ENCODE measurements at regions not wholly inside any gene's neighbourhood (a gene's known extent, or its start where the extent isn't known, plus 50 kb on each side); places are given as distances from the start of the nearest gene placed in this dataset.

- peaks cover 0 to 2% (median 0%) of the 10 kb centered on the region in 3 donors for H3K27me3 Mint-ChIP-seq (ENCODE audit: low read depth in 3 of 3)
- peaks cover 0 to 3% (median 0%) of the 10 kb centered on the region in 3 donors for H3K36me3 Mint-ChIP-seq
- H3K4me3 Mint-ChIP-seq: no peak overlapping the region
- peaks cover 0 to 51% (median 5%) of the 10 kb centered on the region in 6 donors for H3K9me3 Mint-ChIP-seq
- no peaks in the 10 kb centered on the region for H3K4me1 Mint-ChIP-seq
- DNase-seq: no peak
- H3K27ac Mint-ChIP-seq: no peak overlapping the region
Observed at GRCh38 chr2:14735696-14736095, 103.2 kb downstream of the LRATD1 start.

- DNase-seq: no peak
- Mint-ChIP-seq H3K36me3 (peaks cover 0 to 3% (median 0%) of the 10 kb centered on the region in 3 donors), H3K9me3 (peaks cover 0 to 43% (median 5%) of the 10 kb centered on the region in 6 donors)
Observed at GRCh38 chr2:14737201-14737600, 104.7 kb downstream of the LRATD1 start.

GRCh38 chr2:14743861-14744260, 111.3 kb downstream of the LRATD1 start:
- Mint-ChIP-seq H3K4me1 (no peaks in the 10 kb centered on the region), H3K4me3 (no peak overlapping the region), H3K36me3 (no peaks in the 10 kb centered on the region), H3K27ac (no peak overlapping the region), H3K9me3 (peaks cover 0 to 25% (median 4%) of the 10 kb centered on the region in 6 donors), H3K27me3 (ENCODE audit: low read depth in 3 of 3) (no peaks in the 10 kb centered on the region)
- no peak for DNase-seq

More at GRCh38 chr2:14737201-14737600, 104.7 kb downstream of the LRATD1 start:
- Mint-ChIP-seq H3K4me3 (no peak overlapping the region), H3K27me3 (ENCODE audit: low read depth in 3 of 3) (peaks cover 0 to 2% (median 0%) of the 10 kb centered on the region in 3 donors), H3K4me1 (no peaks in the 10 kb centered on the region), H3K27ac (no peak overlapping the region)

- peaks cover 0 to 19% (median 2%) of the 10 kb centered on the region in 6 donors for H3K9me3 Mint-ChIP-seq
- no peak overlapping the region for H3K4me3 Mint-ChIP-seq
- peaks cover 0 to 1% (median 0%) of the 10 kb centered on the region in 3 donors for H3K27me3 Mint-ChIP-seq (ENCODE audit: low read depth in 3 of 3)
- no peak for DNase-seq
- no peak overlapping the region for H3K27ac Mint-ChIP-seq
- H3K4me1 Mint-ChIP-seq: no peaks in the 10 kb centered on the region
- H3K36me3 Mint-ChIP-seq: no peaks in the 10 kb centered on the region
Observed at GRCh38 chr2:14745288-14746076, 113.0 kb downstream of the LRATD1 start.

GRCh38 chr2:14746133-14746532, 113.6 kb downstream of the LRATD1 start:
- H3K4me3 Mint-ChIP-seq: no peak overlapping the region
- no peaks in the 10 kb centered on the region for H3K4me1 Mint-ChIP-seq
- no peak overlapping the region for H3K27ac Mint-ChIP-seq
- no peak for DNase-seq
- no peaks in the 10 kb centered on the region for H3K36me3 Mint-ChIP-seq
- H3K27me3 Mint-ChIP-seq (ENCODE audit: low read depth in 3 of 3): peaks cover 0 to 1% (median 0%) of the 10 kb centered on the region in 3 donors
- peaks cover 0 to 14% (median 2%) of the 10 kb centered on the region in 6 donors for H3K9me3 Mint-ChIP-seq

- DNase-seq: no peak
- no peak overlapping the region for H3K27ac Mint-ChIP-seq
- peaks cover 0 to 1% (median 0%) of the 10 kb centered on the region in 3 donors for H3K27me3 Mint-ChIP-seq (ENCODE audit: low read depth in 3 of 3)
- peaks cover 0 to 14% (median 2%) of the 10 kb centered on the region in 6 donors for H3K9me3 Mint-ChIP-seq
- no peak overlapping the region for H3K4me3 Mint-ChIP-seq
- H3K36me3 Mint-ChIP-seq: no peaks in the 10 kb centered on the region
- no peaks in the 10 kb centered on the region for H3K4me1 Mint-ChIP-seq
Observed at GRCh38 chr2:14747447-14747846, 114.9 kb downstream of the LRATD1 start.

GRCh38 chr2:14749884-14750283, 117.4 kb downstream of the LRATD1 start:
- H3K9me3 Mint-ChIP-seq: peaks cover 0 to 12% (median 2%) of the 10 kb centered on the region in 6 donors
- no peaks in the 10 kb centered on the region for H3K4me1 Mint-ChIP-seq
- H3K4me3 Mint-ChIP-seq: no peak overlapping the region
- H3K27me3 Mint-ChIP-seq (ENCODE audit: low read depth in 3 of 3): peaks cover 0 to 1% (median 0%) of the 10 kb centered on the region in 3 donors
- H3K27ac Mint-ChIP-seq: no peak overlapping the region
- no peaks in the 10 kb centered on the region for H3K36me3 Mint-ChIP-seq
- DNase-seq: no peak

GRCh38 chr2:14750433-14750832, 117.9 kb downstream of the LRATD1 start:
- H3K36me3 Mint-ChIP-seq: no peaks in the 10 kb centered on the region
- peaks cover 0 to 1% (median 0%) of the 10 kb centered on the region in 3 donors for H3K27me3 Mint-ChIP-seq (ENCODE audit: low read depth in 3 of 3)
- H3K27ac Mint-ChIP-seq: no peak overlapping the region
- H3K4me3 Mint-ChIP-seq: no peak overlapping the region
- DNase-seq: no peak
- peaks cover 0 to 12% (median 2%) of the 10 kb centered on the region in 6 donors for H3K9me3 Mint-ChIP-seq
- H3K4me1 Mint-ChIP-seq: no peaks in the 10 kb centered on the region

- Mint-ChIP-seq H3K4me3 (no peak overlapping the region), H3K4me1 (no peaks in the 10 kb centered on the region), H3K36me3 (no peaks in the 10 kb centered on the region), H3K27ac (no peak overlapping the region), H3K27me3 (ENCODE audit: low read depth in 3 of 3) (peaks cover 0 to 1% (median 0%) of the 10 kb centered on the region in 3 donors), H3K9me3 (peaks cover 0 to 12% (median 4%) of the 10 kb centered on the region in 6 donors)
- DNase-seq: no peak
Observed at GRCh38 chr2:14751581-14751980, 119.1 kb downstream of the LRATD1 start.

- Mint-ChIP-seq H3K27ac (no peak overlapping the region), H3K36me3 (no peaks in the 10 kb centered on the region), H3K9me3 (peaks cover 0 to 12% (median 4%) of the 10 kb centered on the region in 6 donors), H3K4me3 (no peak overlapping the region), H3K27me3 (ENCODE audit: low read depth in 3 of 3) (peaks cover 0 to 1% (median 0%) of the 10 kb centered on the region in 3 donors), H3K4me1 (no peaks in the 10 kb centered on the region)
- no peak for DNase-seq
Observed at GRCh38 chr2:14752295-14752694, 119.8 kb downstream of the LRATD1 start.

GRCh38 chr2:14756122-14756541, 123.6 kb downstream of the LRATD1 start:
- Mint-ChIP-seq H3K4me3 (no peak overlapping the region), H3K27ac (no peak overlapping the region), H3K27me3 (ENCODE audit: low read depth in 3 of 3) (no peaks in the 10 kb centered on the region), H3K4me1 (no peaks in the 10 kb centered on the region), H3K9me3 (peaks cover 0 to 10% (median 3%) of the 10 kb centered on the region in 6 donors), H3K36me3 (no peaks in the 10 kb centered on the region)
- DNase-seq: no peak

GRCh38 chr2:14756981-14757657, 124.6 kb downstream of the LRATD1 start:
- no peak overlapping the region for H3K4me3 Mint-ChIP-seq
- H3K9me3 Mint-ChIP-seq: peaks cover 0 to 10% (median 3%) of the 10 kb centered on the region in 6 donors
- no peaks in the 10 kb centered on the region for H3K27me3 Mint-ChIP-seq (ENCODE audit: low read depth in 3 of 3)
- H3K36me3 Mint-ChIP-seq: no peaks in the 10 kb centered on the region
- DNase-seq: no peak
- H3K27ac Mint-ChIP-seq: no peak overlapping the region
- no peaks in the 10 kb centered on the region for H3K4me1 Mint-ChIP-seq

GRCh38 chr2:14759082-14759481, 126.6 kb downstream of the LRATD1 start:
- Mint-ChIP-seq H3K27me3 (ENCODE audit: low read depth in 3 of 3) (no peaks in the 10 kb centered on the region), H3K4me1 (no peaks in the 10 kb centered on the region), H3K27ac (no peak overlapping the region), H3K36me3 (no peaks in the 10 kb centered on the region), H3K9me3 (peaks cover 0 to 14% (median 4%) of the 10 kb centered on the region in 6 donors), H3K4me3 (no peak overlapping the region)
- no peak for DNase-seq

- Mint-ChIP-seq H3K36me3 (no peaks in the 10 kb centered on the region), H3K4me3 (no peak overlapping the region), H3K9me3 (peaks cover 0 to 14% (median 2%) of the 10 kb centered on the region in 6 donors), H3K27me3 (ENCODE audit: low read depth in 3 of 3) (peaks cover 0 to 2% (median 0%) of the 10 kb centered on the region in 3 donors), H3K4me1 (no peaks in the 10 kb centered on the region), H3K27ac (no peak overlapping the region)
- no peak for DNase-seq
Observed at GRCh38 chr2:14760169-14760568, 127.7 kb downstream of the LRATD1 start.
